Astrocyte of the hippocampus (primary cell): ENCODE measurements at regions not wholly inside any gene's neighbourhood (a gene's known extent, or its start where the extent isn't known, plus 50 kb on each side); places are given as distances from the start of the nearest gene placed in this dataset.
"Not testable (repeated sequence)": the region's sequence is repeated elsewhere in the genome, so short reads cannot be mapped to it uniquely, and the experiment has no call there.

ENCODE experiments used
- DNase-seq: peaks from one replicate; pipeline ENCODE4 v3.0.0; 2011; ENCODE audit warnings: low read depth, low spot score

DNA sequence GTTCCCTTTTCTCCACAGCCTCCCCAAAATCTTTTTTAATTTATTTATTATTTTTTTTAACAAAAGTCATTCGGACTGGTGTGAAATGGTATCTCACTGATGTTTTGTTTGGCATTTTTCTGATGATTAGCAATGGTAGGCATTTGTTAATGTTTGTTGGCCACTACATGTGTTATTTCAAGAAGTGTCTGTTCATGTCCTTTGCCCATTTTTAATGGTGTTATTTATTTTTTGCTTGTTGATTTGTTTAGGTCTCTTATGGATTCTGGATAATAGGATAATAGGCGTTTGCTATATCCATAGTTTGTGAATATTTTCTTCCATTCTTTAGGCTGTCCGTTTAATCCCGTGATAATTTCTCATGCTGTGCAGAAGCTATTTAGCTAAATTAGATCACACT, 596.5 kb upstream of the DEFB115 start:
- DNase-seq, result not testable (repeated sequence)

DNA sequence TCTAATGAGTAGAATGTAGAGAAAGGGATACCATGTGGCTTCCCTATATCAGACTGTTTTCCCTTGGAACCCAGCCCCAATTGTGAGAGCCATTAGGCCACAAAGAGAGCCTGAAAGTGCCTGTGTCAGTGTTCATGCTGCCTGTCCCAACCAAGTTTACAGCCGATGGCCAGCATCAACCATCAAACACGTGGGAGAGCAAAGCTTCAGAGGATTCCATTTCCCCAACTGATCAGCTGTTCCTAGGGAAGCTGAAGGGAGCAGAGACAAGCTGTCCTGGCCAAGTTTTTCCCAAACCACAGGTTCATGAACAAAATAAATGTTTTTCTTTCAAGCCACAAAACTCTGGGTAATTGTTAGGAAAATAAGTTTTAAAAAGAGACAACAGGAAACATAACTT, 589.0 kb upstream of the DEFB115 start:
- DNase-seq, result not testable (repeated sequence)

DNA sequence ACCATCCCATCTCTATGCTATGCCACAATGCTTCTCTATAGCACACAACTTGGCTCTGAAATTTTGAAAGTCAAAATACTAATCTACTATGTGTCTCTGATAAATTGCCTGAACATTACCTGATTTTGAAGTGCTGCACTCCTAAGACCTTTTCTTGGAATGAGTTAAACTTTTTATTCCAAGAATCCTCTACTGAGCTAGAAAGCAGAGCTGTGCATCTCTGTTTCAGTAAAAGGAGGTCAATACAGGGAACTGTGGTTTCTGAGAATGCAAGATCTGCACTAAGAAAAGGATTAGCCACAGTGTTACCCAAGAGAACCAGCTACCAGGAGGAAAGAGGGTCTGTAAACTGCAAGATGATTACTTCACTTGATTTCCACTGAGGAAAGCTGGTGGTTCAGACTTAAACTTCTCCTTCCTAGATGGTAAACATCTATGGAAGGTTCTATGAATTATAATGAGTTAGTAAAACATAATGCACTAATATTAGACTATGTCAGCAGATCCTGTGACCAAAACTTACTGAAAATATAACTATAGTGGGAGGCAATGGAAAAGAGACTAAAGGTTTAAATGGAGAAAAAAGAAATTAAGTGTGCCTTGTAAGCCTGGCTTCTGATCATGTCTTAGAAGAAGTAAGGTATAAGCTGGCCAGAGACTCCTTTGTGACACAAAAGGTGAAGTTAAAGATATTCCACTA, 588.0 kb upstream of the DEFB115 start:
- DNase-seq, result not testable (repeated sequence)

DNA sequence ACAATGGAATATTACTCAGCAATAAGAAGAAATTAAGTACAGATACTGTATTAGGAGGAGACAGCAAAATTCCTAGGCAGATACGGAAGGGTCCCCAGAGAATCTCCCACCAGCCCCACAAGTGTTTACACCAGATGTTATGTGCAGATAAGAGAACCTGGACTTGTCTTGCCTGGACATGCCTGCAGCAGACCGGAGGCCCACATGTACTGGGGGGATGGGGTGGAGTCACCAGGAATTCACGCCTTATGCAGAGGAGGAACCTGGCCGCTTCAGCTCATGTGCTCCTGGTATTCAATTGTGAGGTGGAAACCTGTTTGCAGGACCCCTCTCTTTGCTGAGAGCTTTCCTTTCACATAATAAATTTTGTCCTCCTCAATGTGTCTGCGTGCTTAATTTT, 586.3 kb upstream of the DEFB115 start:
- not testable (repeated sequence) for DNase-seq

DNA sequence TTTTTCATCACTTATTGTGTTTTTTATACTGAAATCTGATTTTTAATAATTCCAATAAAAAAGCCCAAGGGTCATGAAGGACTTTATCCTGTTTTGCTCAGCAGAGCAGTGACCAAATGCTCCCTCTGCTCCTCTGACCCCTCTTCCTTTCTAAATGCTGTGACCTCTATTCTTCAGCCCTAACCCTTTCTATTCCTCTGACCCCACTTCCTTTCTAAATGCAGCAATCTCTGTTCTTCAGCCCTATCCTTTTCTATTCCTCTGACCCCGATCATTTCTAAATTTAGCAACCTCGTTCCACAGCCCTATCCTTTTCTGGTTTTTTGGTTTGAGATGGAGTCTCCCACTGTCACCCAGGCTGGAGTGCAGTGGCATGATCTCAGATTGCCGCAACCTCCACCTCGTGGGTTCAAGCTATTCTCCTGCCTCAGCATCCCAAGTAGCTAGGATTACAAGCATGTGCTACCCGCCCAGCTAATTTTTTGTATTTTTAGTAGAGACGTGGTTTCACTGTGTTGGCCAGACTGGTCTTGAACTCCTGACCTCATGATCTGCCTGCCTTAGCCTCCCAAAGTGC, 581.4 kb upstream of the DEFB115 start:
- not testable (repeated sequence) for DNase-seq

DNA sequence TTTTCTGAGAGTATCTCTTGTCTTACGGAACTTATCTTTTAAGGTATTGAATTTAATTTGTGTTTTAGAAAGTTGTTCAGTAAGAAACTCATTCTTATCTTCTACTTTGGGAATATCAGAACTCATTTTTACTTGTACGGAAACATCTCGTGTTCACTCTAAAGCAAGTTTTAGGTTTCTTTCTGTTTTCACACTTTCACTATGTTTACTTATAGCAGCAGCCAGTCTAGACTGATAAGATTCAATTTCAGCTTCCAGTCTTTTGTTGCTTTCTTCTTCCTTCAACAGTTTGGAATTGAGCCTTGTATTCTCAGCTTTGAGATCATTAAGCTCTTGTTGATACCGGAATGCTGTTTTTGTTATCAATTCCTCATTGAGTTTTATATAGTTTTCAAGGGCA, 575.2 kb upstream of the DEFB115 start:
- DNase-seq, result not testable (repeated sequence)

DNA sequence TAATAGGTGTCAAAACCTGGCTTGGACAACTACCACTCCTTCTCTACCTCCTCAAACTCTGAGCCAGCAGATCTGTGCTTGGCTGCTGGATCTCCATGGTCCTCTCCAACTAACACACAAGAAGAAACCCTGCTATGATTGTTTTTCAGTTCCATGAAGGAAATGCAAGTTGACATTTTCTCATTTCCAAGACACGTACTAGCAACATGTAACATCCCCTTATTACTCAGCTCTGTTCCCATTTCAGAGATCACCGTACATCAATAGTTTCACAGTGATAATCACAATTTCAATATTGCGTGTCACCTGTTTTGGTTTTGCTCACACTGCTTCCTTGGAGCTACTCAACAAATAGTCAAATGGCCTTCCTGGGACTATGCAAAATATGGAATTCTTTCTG, 544.6 kb upstream of the DEFB115 start:
- not testable (repeated sequence) for DNase-seq

DNA sequence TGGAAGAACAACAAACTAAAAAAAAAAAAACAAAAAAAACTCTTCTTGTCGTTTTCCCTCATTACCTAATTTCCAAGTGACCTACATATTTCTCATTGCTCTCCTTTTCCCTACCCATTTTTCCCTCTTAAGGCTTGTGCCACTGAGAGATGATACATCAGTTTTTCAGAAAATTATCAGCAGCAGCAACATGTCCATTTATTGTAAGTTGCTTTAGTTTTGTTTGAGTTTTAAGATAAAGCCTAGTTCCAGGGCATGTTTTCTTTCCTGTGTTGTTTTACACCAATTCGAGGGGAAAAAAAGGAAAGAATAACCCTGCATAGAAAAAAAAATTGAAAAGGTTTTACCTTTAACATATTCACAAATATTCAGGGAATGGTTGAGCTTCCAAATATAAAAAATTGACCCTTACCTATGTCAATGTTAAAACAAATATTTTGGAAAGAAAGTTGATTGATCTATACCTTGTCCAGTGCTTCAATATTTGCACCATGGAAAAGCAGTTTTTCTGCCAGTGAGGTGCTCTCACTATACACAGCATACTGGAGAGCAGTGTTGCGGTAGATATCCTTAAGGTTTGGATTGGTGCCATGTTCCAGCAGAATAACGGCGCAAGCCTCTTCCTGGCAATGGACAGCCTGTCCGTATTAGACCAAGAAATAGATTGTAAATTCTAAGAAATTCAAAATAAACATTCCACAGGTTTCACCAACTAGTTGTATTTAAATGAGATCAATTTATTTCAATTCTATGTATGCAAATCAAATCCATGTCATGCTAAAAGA, 537.9 kb upstream of the DEFB115 start:
- not testable (repeated sequence) for DNase-seq

DNA sequence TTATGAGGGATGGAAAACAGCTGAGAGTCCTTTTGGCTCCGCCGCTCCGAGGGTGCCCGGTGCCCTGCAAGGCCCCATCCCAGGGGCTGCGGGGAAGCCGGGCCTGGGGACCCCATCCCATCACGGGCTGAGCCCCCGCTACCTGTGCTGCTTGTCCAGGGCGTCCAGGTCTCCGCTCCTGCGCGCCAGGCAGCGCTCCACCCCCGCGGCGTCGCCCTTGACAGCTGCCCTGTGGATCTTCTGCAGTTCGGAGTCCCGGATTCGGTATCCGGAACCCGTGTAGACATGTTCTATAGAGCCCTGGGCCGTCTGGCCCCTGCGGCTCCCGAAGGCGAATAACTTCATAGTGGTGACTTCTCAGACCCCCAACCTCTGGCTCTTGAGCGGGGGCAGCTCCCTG, 534.0 kb upstream of the DEFB115 start:
- DNase-seq, result not testable (repeated sequence)

DNA sequence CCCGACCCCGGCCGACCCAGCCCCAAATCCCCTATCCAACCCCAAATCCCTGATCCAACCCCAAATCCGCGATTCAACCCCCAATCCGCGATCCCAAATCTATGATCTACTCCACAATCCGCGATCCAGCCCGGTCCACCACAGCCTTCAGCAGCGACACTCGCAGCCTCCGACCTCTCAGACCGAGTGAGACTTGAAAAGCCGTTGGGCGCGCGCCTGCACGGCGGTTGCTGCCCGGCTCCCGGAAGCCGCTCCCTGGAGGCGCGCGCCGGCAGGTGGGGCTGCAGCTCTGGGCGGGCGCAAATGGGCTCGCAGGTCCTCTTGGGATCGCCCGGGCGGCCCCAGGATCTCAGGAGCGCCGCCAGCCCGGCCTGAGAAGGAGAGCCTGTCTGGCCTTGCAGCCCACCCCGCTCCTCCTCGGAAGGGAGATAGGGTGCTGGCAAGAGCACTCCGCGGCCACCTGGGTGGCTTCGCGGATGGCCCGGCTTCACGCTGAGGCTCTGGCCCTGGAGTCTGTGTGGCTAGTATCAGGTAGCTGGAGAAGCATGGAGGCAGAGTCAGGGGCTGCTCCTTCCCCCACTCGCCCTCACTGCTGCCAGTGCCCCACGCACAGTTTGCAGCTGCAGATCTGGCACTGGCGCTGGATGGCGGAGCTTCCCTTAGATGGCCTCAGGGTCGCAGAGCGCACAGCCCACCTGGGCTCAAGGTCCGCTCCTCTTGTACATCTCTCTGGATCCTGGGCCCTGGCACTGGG, 533.4 kb upstream of the DEFB115 start:
- DNase-seq, result peak; percentile 0

DNA sequence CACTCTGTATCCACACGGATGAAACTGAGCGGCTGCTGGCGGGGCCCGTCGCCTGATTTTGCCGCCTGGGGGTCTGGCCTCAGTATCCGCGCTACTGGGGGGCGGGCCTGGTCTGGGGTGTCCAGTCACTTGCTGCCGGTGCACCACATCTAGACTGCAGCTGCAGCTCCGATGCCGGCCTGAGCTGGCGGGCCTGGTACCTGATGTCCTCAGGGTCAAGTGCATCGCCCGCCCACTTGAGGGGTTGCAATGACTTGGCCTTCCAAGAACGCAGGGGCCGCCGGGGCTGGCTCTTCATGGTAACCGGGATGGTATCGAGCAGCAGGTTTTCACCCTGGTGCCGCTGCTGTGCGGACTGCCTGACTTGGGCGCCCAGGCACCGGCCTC, 532.8 kb upstream of the DEFB115 start:
- DNase-seq, result not testable (repeated sequence)

DNA sequence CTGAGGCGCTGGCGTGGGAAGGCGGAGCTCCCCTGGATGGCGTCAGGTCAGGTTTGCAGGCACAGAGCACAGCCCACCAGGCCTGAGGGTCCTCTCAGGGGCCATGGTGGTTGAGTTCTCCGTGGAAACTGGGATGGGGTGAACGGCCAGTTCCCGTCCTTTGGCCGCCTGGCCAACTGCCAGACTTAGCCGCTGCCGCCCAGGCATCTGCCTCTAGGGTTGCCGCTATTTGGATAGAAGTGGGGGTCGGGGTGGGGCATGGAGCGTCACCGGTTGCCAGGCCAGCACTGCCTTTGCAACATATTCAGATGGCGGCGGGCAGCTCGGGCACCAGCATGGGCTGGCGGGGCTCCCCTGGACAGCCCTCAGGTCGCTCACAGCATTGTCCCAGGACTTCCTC, 532.3 kb upstream of the DEFB115 start:
- not testable (repeated sequence) for DNase-seq

DNA sequence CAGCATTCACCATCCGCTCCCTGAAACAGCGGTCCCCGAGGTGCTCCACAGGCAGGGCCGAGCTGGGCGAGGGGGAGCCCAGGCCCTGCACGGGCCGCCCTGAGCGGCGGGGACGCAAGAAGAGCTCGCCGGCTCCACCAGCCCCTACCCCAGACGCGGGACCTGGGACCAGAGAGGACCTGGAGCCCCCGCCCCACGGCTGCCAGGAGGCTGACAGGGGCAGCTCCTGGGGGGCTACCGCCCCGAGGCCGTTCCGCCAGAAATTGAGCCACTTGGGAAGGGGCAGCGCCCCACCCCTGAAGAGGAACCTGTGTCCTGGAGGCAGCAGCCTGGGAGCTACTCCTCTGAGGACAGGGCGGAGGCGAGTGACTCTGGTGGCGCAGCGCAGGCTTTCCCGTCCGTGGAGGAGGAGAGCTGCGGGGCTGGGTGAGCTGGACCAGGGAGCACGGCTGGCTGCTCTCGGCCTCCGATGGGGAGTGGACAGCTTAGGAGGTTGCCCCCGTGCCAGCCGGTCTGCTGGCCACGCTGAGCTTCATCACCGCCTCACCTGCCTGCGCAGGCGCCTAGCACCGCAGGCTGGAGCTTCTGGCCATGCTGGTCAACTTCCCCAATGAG, 529.1 kb upstream of the DEFB115 start:
- DNase-seq, result not testable (repeated sequence)
